ENCODE measurements at regions not wholly inside any gene's neighbourhood (a gene's known extent, or its start where the extent isn't known, plus 50 kb on each side); places are given as distances from the start of the nearest gene placed in this dataset.
"Not testable (repeated sequence)": the region's sequence is repeated elsewhere in the genome, so short reads cannot be mapped to it uniquely, and the experiment has no call there.

DNA sequence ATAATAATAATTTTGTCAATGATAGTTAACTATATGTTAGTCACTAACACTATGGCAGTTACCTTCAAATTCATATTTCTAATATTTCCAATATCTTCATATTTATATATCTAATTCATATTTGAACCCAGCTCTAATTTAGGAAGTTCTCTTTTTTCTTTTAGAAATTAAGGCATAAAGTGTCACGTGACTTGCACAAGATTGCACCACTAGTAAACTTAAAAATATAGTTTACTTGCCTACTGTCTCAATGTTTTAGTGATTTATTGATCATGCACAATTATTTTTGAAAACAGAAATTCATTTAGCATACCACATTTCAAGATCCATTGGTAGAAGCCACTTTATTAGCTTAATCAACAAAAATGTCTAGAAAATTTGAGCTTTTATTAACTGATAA, 508.7 kb upstream of the ZNF337 start:
- H3K4me3 Mint-ChIP-seq (ENCODE audit: low read depth), result no peak overlapping the region
- no peak overlapping the region for H3K27ac Mint-ChIP-seq
- H3K9me3 Mint-ChIP-seq (ENCODE audit: low read depth), result peaks cover 4% of the 10 kb centered on the region
- H3K4me1 Mint-ChIP-seq (ENCODE audit: low read depth), result peaks cover 2% of the 10 kb centered on the region
- TF ChIP-seq, protein P1, sequence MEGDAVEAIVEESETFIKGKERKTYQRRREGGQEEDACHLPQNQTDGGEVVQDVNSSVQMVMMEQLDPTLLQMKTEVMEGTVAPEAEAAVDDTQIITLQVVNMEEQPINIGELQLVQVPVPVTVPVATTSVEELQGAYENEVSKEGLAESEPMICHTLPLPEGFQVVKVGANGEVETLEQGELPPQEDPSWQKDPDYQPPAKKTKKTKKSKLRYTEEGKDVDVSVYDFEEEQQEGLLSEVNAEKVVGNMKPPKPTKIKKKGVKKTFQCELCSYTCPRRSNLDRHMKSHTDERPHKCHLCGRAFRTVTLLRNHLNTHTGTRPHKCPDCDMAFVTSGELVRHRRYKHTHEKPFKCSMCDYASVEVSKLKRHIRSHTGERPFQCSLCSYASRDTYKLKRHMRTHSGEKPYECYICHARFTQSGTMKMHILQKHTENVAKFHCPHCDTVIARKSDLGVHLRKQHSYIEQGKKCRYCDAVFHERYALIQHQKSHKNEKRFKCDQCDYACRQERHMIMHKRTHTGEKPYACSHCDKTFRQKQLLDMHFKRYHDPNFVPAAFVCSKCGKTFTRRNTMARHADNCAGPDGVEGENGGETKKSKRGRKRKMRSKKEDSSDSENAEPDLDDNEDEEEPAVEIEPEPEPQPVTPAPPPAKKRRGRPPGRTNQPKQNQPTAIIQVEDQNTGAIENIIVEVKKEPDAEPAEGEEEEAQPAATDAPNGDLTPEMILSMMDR (IDR thresholded peaks at IDR 0.05; ENCODE audit: unreplicated experiment), result no peak
- DNase-seq (ENCODE audit: low spot score, unreplicated experiment), result no peak
- H3K36me3 Mint-ChIP-seq (ENCODE audit: insufficient read depth), result no peaks in the 10 kb centered on the region
- H3K27me3 Mint-ChIP-seq, result peaks cover 28% of the 10 kb centered on the region

DNA sequence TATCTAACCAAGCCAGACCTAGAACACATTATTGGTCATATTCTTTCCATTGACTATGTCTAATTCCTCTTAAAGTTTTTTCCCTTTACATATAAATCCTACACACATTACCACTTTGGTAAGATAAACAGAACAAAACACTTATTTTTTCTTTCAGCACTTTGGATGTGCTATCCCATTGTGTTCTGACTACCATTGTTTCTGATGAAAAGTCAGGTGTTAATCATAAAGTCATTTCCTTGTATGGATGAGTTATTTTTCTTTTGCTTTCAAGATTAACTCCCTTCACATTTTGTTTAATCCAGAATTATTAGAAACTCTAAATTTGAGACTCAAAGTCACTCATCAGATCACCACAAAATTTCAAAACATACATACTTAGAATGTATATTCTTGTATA, 504.4 kb upstream of the ZNF337 start:
- H3K4me1 Mint-ChIP-seq (ENCODE audit: low read depth); H3K27me3 Mint-ChIP-seq; H3K36me3 Mint-ChIP-seq (ENCODE audit: insufficient read depth); H3K9me3 Mint-ChIP-seq (ENCODE audit: low read depth); H3K4me3 Mint-ChIP-seq (ENCODE audit: low read depth); H3K27ac Mint-ChIP-seq; DNase-seq (ENCODE audit: low spot score, unreplicated experiment): not testable (repeated sequence)

DNA sequence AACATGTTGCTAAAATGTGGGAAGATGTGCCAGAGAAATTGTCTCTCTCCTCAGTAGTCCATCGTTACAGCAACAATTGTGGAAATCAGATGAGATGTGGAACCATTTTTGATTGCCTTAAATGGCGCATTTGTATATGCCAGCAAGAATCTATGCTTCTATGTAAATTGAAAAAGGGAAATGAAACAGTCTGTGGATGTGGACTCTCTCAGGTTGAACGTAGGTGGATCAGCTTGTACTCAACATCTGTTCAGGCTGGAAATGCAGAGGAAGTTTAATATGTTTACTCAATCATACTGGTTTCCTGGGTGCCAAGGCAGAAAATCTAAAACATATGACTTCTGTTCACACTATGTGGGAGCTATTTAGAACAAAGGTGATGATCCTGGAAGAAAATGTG, 490.7 kb upstream of the ZNF337 start:
- not testable (repeated sequence) for H3K36me3 Mint-ChIP-seq (ENCODE audit: insufficient read depth); H3K27ac Mint-ChIP-seq

DNA sequence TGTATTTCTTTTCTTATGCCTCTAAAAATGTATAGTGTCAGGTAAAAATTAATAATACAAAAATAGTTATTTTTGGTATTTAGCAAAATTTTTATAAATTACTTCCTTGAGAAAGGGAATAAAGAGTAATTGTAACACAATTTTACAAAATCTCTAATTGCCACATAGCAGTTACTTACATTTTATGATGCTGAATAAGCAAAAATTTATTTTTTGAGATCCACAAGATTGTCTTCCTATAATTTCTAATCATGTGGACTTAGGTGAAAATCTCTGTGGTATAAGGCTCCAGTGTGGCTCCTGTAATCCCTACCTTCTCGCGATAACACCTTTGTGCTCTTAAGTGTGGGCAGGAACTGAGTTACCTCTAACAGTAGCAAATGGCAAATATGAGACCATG, 487.1 kb upstream of the ZNF337 start:
- H3K9me3 Mint-ChIP-seq (ENCODE audit: low read depth); H3K36me3 Mint-ChIP-seq (ENCODE audit: insufficient read depth); H3K4me3 Mint-ChIP-seq (ENCODE audit: low read depth); H3K4me1 Mint-ChIP-seq (ENCODE audit: low read depth); H3K27me3 Mint-ChIP-seq; DNase-seq (ENCODE audit: low spot score, unreplicated experiment); H3K27ac Mint-ChIP-seq: not testable (repeated sequence)

More for the DNA sequence above, 490.7 kb upstream of the ZNF337 start:
- not testable (repeated sequence) for H3K9me3 Mint-ChIP-seq (ENCODE audit: low read depth); H3K27me3 Mint-ChIP-seq; DNase-seq (ENCODE audit: low spot score, unreplicated experiment); H3K4me3 Mint-ChIP-seq (ENCODE audit: low read depth); H3K4me1 Mint-ChIP-seq (ENCODE audit: low read depth)

DNA sequence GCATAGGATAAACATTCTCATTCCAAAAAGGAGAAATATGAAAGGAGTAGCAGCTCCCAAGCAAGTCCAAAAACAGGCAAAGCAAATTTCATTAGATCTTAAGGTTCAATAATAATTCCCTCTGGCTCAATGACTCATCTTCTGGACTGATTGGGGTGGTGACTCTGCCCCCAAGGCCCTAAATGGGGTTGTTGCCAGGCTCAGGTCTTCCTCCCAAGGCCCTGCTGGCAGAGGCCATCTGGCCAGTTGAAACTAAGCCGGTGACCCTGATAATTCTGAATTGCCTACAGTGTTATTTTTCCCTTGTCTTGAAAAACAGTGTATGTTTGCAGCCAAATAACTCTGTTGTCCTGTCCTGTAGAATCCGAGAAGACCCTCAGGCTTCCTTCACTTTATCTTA, 484.7 kb upstream of the ZNF337 start:
- not testable (repeated sequence) for H3K4me1 Mint-ChIP-seq (ENCODE audit: low read depth); DNase-seq (ENCODE audit: low spot score, unreplicated experiment); H3K36me3 Mint-ChIP-seq (ENCODE audit: insufficient read depth); H3K27ac Mint-ChIP-seq; H3K27me3 Mint-ChIP-seq; H3K4me3 Mint-ChIP-seq (ENCODE audit: low read depth); H3K9me3 Mint-ChIP-seq (ENCODE audit: low read depth)

DNA sequence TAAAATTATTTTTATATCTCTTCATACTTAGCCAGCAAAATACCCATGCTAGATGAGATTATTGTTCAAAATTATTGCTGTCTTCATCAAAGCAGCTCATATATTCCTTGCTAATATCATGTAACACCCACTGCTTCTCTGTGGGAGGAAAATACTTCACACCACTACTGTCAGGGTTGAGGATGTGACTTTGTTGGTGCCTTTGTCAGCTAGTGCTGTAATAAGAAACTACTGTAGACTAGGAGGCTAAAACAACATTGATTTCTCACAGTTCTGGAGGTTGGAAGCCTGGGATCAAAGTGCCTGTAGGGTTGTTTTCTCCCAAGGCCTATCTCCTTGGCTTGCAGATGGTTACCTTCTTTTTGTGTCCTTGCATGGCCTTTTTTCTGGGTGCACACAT, 475.2 kb upstream of the ZNF337 start:
- H3K4me1 Mint-ChIP-seq (ENCODE audit: low read depth); H3K4me3 Mint-ChIP-seq (ENCODE audit: low read depth); H3K27me3 Mint-ChIP-seq; H3K36me3 Mint-ChIP-seq (ENCODE audit: insufficient read depth); H3K9me3 Mint-ChIP-seq (ENCODE audit: low read depth); DNase-seq (ENCODE audit: low spot score, unreplicated experiment); H3K27ac Mint-ChIP-seq: not testable (repeated sequence)

DNA sequence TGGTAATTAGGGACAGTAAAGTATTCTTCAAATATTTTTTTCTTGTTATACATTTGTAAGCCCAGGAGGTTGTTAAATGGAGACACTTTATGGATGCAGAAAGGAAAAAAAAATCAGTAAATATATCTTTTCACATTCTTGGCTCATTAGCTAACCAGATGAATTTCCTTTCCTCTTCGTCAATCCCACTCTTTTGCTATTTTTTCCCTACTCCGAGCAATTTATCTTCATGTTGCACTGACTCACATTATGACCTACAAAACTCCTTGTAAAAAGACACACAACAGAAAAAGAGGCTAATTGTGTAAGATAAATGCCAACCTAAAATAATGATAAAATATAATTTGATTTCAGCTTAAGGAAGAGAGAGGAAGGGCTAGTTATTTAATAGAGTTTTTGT, 472.9 kb upstream of the ZNF337 start:
- Mint-ChIP-seq H3K27ac (no peak overlapping the region), H3K4me1 (ENCODE audit: low read depth) (no peaks in the 10 kb centered on the region), H3K9me3 (ENCODE audit: low read depth) (no peaks in the 10 kb centered on the region), H3K27me3 (no peaks in the 10 kb centered on the region), H3K36me3 (ENCODE audit: insufficient read depth) (no peaks in the 10 kb centered on the region), H3K4me3 (ENCODE audit: low read depth) (no peak overlapping the region)
- TF ChIP-seq, protein P1 (IDR thresholded peaks at IDR 0.05; ENCODE audit: unreplicated experiment), result no peak
- no peak for DNase-seq (ENCODE audit: low spot score, unreplicated experiment)

DNA sequence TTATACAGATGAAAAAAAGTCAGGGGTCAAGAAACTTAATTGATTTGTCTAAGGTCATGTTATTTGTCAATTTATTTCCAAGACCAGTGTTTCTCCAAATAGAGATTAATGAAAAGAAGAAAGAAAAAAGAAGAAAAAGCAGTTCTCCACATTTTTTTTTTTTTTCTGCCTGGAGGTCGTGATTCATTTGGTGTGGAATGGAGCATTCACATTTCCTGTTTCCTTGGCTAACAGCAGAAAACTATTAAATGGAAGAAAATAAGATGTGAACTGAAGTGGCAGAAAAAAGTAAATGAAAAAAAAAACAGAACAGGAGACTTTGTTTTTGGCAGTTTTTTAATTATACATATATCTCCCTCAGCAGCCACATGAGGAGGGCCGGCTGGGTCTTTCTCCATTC, 470.8 kb upstream of the ZNF337 start:
- DNase-seq (ENCODE audit: low spot score, unreplicated experiment), result no peak
- H3K4me1 Mint-ChIP-seq (ENCODE audit: low read depth), result no peaks in the 10 kb centered on the region
- H3K27ac Mint-ChIP-seq, result no peak overlapping the region
- H3K27me3 Mint-ChIP-seq, result no peaks in the 10 kb centered on the region
- no peaks in the 10 kb centered on the region for H3K9me3 Mint-ChIP-seq (ENCODE audit: low read depth)
- H3K4me3 Mint-ChIP-seq (ENCODE audit: low read depth), result no peak overlapping the region
- TF ChIP-seq, protein P1 (IDR thresholded peaks at IDR 0.05; ENCODE audit: unreplicated experiment), result no peak
- no peaks in the 10 kb centered on the region for H3K36me3 Mint-ChIP-seq (ENCODE audit: insufficient read depth)
